GM23338 (cell line): ENCODE measurements at regions not wholly inside any gene's neighbourhood (a gene's known extent, or its start where the extent isn't known, plus 50 kb on each side); places are given as distances from the start of the nearest gene placed in this dataset.

Source experiments
- ATAC-seq: fragments of 200-7000 bp; cut with Tn5 transposase; 3 replicates; pipeline ENCODE4 v1.9.1; 2020
- DNase-seq: peaks from one replicate; pipeline ENCODE4 v3.0.0-alpha.2; 2015; ENCODE audit warnings: low spot score
- H2AFZ ChIP-seq: fragments of 200-600 bp; sonication (generic); 2 replicates; pipeline ENCODE4 v1.8.0; 2016; ENCODE audit warnings: antibody characterized with exemption, mild to moderate bottlenecking, moderate library complexity
- H3F3A ChIP-seq: fragments of 200-600 bp; sonication (generic); replicated peaks from 2 replicates; pipeline ENCODE4 v1.8.0; 2017; ENCODE audit warnings: antibody characterized with exemption, mixed run types, low read depth
- H3K27ac ChIP-seq: fragments of 200-600 bp; sonication (generic); 2 replicates; pipeline ENCODE4 v1.6.1; 2016; ENCODE audit warnings: low read depth
- H3K27me3 ChIP-seq: fragments of 200-600 bp; sonication (generic); 2 replicates; pipeline ENCODE4 v1.8.0; 2016; ENCODE audit warnings: mild to moderate bottlenecking, mixed run types, moderate library complexity; ENCODE audit not compliant: insufficient read depth
- H3K36me3 ChIP-seq: fragments of 200-600 bp; sonication (generic); 2 replicates; pipeline ENCODE4 v1.8.0; 2016; ENCODE audit warnings: mild to moderate bottlenecking; ENCODE audit not compliant: insufficient read depth
- H3K4me1 ChIP-seq: fragments of 200-600 bp; sonication (generic); 2 replicates; pipeline ENCODE4 v1.8.0; 2016; ENCODE audit warnings: mild to moderate bottlenecking, moderate library complexity; ENCODE audit not compliant: insufficient read depth
- H3K4me2 ChIP-seq: fragments of 200-600 bp; sonication (generic); 2 replicates; pipeline ENCODE4 v1.7.1; 2017; ENCODE audit warnings: mixed run types
- H3K4me3 ChIP-seq: fragments of 200-600 bp; sonication (generic); 2 replicates; pipeline ENCODE4 v1.6.1; 2016; ENCODE audit warnings: mixed run types
- H3K79me2 ChIP-seq: fragments of 200-600 bp; sonication (generic); replicated peaks from 2 replicates; pipeline ENCODE4 v1.8.0; 2017; ENCODE audit warnings: mild to moderate bottlenecking; ENCODE audit not compliant: insufficient read depth
- H3K9me2 ChIP-seq: fragments of 200-600 bp; sonication (generic); 2 replicates; pipeline ENCODE4 v1.8.0; 2017; ENCODE audit not compliant: insufficient read depth
- H4K20me1 ChIP-seq: fragments of 200-600 bp; sonication (generic); replicated peaks from 2 replicates; pipeline ENCODE4 v1.8.0; 2017; ENCODE audit warnings: mild to moderate bottlenecking; ENCODE audit not compliant: insufficient read depth
- H3K27ac Mint-ChIP-seq: 2 replicates; pipeline ENCODE4 v1.8.0; 2020; ENCODE audit warnings: inconsistent platforms, mild to moderate bottlenecking, moderate library complexity, mixed read lengths
- H3K27me3 Mint-ChIP-seq: 3 replicates; pipeline ENCODE4 v1.8.0; 2022; ENCODE audit warnings: low read depth, mild to moderate bottlenecking, moderate library complexity, mixed read lengths, inconsistent platforms; ENCODE audit not compliant: insufficient read depth, poor library complexity
- H3K36me3 Mint-ChIP-seq: 3 replicates; pipeline ENCODE4 v1.8.0; 2021; ENCODE audit warnings: low read depth, mild to moderate bottlenecking, inconsistent platforms, moderate library complexity, mixed read lengths
- H3K4me1 Mint-ChIP-seq: 3 replicates; pipeline ENCODE4 v1.8.0; 2020; ENCODE audit warnings: mild to moderate bottlenecking, inconsistent platforms, mixed read lengths
- H3K4me3 Mint-ChIP-seq: 3 replicates; pipeline ENCODE4 v1.8.0; 2021; ENCODE audit warnings: moderate library complexity, mild to moderate bottlenecking, inconsistent platforms, mixed read lengths
- H3K9me3 Mint-ChIP-seq: 3 replicates; pipeline ENCODE4 v1.8.0; 2020; ENCODE audit warnings: moderate library complexity, mild to moderate bottlenecking, inconsistent platforms, mixed read lengths
- CREB1 ChIP-seq: fragments of 250-450 bp; sonication (Bioruptor Pico); IDR thresholded peaks from 2 replicates; pipeline ENCODE4 v1.5.0; 2020; ENCODE audit warnings: low read depth, mild to moderate bottlenecking, moderate library complexity
- EZH2 ChIP-seq: fragments of 200-600 bp; sonication (generic); IDR thresholded peaks from one replicate; pipeline ENCODE4 v1.8.0; 2017; ENCODE audit warnings: antibody characterized with exemption, mild to moderate bottlenecking, low read depth; ENCODE audit not compliant: unreplicated experiment
- EZH2phosphoT487 ChIP-seq: fragments of 200-600 bp; sonication (generic); IDR thresholded peaks from one replicate; pipeline ENCODE4 v1.8.1; 2018; ENCODE audit warnings: antibody characterized with exemption; ENCODE audit not compliant: unreplicated experiment
- JUNB ChIP-seq: IDR thresholded peaks from one replicate; pipeline ENCODE4 v1.6.1; 2016; ENCODE audit warnings: antibody characterized with exemption; ENCODE audit not compliant: unreplicated experiment
- NANOG ChIP-seq: IDR thresholded peaks from 2 replicates; pipeline ENCODE4 v1.6.1; 2016; ENCODE audit warnings: antibody characterized with exemption, borderline replicate concordance
- POLR2AphosphoS5 ChIP-seq: IDR thresholded peaks from 2 replicates; pipeline ENCODE4 v1.6.1; 2016; ENCODE audit warnings: antibody characterized with exemption, low read depth
- ZNF114 ChIP-seq: fragments of 250-450 bp; sonication (Bioruptor Pico); IDR thresholded peaks from 2 replicates; pipeline ENCODE4 v1.5.0; 2020; ENCODE audit warnings: mild to moderate bottlenecking, moderate library complexity
- ZNF331 ChIP-seq: fragments of 250-450 bp; sonication (Bioruptor Pico); IDR thresholded peaks from 2 replicates; pipeline ENCODE4 v1.5.0; 2020; ENCODE audit warnings: low read depth, mild to moderate bottlenecking, moderate library complexity
- TF ChIP-seq, protein P1 (sequence below): IDR thresholded peaks from 2 replicates; pipeline ENCODE4 v1.6.1; 2016; ENCODE audit warnings: antibody characterized with exemption
- TF ChIP-seq, protein P2 (sequence below): IDR thresholded peaks from one replicate; pipeline ENCODE4 v1.6.1; 2018; ENCODE audit warnings: antibody characterized with exemption; ENCODE audit not compliant: unreplicated experiment
- TF ChIP-seq, protein P3 (sequence below), 2 experiments: fragments of 200-600 bp in 1 of 2; sonication (generic) in 1 of 2; conservative IDR thresholded peaks; 2 replicates each; pipeline versions ENCODE4 v1.5.1 to v1.6.1; 2016 to 2017; ENCODE audit warnings: antibody characterized with exemption in 2 of 2, low read depth in 2 of 2, mild to moderate bottlenecking in 2 of 2, moderate library complexity in 1 of 2

DNA sequence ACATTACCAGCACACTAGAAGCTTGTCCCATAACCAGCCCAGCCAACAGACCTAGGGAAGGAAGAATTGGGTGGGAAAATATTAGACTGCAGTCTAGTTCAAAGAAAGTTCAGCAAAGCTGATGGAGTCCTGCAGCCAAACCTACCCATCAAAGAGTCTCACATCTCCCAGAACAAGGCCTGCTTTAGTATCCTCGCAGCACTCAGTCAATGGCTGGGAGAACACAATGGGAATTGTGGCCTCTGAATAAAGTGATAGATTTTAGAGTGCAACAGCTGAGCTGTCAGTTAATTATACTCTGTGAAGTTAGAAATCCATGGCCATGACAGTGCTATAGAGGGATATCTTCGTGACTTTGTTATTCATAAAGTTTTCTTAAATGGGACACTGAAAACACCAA is 207.2 kb upstream of the NAALADL2 start (continued):
- TF ChIP-seq NANOG (no peak), ZNF114 (no peak), JUNB (no peak), POLR2AphosphoS5 (no peak)
- TF ChIP-seq, protein P1, sequence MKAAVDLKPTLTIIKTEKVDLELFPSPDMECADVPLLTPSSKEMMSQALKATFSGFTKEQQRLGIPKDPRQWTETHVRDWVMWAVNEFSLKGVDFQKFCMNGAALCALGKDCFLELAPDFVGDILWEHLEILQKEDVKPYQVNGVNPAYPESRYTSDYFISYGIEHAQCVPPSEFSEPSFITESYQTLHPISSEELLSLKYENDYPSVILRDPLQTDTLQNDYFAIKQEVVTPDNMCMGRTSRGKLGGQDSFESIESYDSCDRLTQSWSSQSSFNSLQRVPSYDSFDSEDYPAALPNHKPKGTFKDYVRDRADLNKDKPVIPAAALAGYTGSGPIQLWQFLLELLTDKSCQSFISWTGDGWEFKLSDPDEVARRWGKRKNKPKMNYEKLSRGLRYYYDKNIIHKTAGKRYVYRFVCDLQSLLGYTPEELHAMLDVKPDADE: no peak
- TF ChIP-seq, protein P2, sequence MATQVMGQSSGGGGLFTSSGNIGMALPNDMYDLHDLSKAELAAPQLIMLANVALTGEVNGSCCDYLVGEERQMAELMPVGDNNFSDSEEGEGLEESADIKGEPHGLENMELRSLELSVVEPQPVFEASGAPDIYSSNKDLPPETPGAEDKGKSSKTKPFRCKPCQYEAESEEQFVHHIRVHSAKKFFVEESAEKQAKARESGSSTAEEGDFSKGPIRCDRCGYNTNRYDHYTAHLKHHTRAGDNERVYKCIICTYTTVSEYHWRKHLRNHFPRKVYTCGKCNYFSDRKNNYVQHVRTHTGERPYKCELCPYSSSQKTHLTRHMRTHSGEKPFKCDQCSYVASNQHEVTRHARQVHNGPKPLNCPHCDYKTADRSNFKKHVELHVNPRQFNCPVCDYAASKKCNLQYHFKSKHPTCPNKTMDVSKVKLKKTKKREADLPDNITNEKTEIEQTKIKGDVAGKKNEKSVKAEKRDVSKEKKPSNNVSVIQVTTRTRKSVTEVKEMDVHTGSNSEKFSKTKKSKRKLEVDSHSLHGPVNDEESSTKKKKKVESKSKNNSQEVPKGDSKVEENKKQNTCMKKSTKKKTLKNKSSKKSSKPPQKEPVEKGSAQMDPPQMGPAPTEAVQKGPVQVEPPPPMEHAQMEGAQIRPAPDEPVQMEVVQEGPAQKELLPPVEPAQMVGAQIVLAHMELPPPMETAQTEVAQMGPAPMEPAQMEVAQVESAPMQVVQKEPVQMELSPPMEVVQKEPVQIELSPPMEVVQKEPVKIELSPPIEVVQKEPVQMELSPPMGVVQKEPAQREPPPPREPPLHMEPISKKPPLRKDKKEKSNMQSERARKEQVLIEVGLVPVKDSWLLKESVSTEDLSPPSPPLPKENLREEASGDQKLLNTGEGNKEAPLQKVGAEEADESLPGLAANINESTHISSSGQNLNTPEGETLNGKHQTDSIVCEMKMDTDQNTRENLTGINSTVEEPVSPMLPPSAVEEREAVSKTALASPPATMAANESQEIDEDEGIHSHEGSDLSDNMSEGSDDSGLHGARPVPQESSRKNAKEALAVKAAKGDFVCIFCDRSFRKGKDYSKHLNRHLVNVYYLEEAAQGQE: no peak

DNA sequence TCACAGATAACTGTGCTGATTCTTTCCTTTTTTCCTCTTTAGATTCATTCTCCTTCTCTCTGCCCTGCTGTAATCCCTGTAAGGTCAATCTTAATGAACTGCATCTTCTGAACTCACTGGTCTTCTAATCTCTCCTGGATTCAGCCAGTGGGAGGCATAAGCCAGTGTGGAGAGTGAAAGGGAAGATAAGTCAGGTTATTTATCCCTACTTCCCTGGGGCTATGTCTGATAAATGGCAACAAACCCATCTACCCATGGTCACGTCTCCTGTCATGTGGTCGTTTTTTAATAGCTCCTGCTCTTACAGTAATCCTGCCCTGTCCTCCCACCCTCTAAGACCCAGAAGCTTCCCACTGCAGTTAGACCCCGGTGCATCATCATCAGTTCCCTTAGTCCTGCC is 199.6 kb upstream of the NAALADL2 start:
- Mint-ChIP-seq H3K27ac (no peak overlapping the region), H3K9me3 (no peaks in the 10 kb centered on the region)
- TF ChIP-seq ZNF331 (CRISPR knock-in tag): no peak
- TF ChIP-seq, protein P2: no peak
- TF ChIP-seq, protein P3, sequence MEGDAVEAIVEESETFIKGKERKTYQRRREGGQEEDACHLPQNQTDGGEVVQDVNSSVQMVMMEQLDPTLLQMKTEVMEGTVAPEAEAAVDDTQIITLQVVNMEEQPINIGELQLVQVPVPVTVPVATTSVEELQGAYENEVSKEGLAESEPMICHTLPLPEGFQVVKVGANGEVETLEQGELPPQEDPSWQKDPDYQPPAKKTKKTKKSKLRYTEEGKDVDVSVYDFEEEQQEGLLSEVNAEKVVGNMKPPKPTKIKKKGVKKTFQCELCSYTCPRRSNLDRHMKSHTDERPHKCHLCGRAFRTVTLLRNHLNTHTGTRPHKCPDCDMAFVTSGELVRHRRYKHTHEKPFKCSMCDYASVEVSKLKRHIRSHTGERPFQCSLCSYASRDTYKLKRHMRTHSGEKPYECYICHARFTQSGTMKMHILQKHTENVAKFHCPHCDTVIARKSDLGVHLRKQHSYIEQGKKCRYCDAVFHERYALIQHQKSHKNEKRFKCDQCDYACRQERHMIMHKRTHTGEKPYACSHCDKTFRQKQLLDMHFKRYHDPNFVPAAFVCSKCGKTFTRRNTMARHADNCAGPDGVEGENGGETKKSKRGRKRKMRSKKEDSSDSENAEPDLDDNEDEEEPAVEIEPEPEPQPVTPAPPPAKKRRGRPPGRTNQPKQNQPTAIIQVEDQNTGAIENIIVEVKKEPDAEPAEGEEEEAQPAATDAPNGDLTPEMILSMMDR (conservative IDR thresholded peaks at IDR 0.05; ENCODE audit: low read depth in 2 of 2): no peak
- TF ChIP-seq JUNB: no peak
- no peak for TF ChIP-seq EZH2phosphoT487
- no peak for TF ChIP-seq EZH2
- no peak for TF ChIP-seq NANOG
- TF ChIP-seq CREB1 (CRISPR knock-in tag): no peak
- TF ChIP-seq, protein P1: no peak
- TF ChIP-seq POLR2AphosphoS5: no peak
- no peak for TF ChIP-seq ZNF114

More for the DNA sequence above, 199.6 kb upstream of the NAALADL2 start:
- H3K79me2 ChIP-seq: no peaks in the 10 kb centered on the region
- no peak overlapping the region for H3K4me3 Mint-ChIP-seq
- DNase-seq: no peak
- H3K27me3 ChIP-seq: no peaks in the 10 kb centered on the region
- no peaks in the 10 kb centered on the region for H3K4me1 ChIP-seq
- H2AFZ ChIP-seq: no peak overlapping the region
- H3K4me3 ChIP-seq: no peak overlapping the region
- H4K20me1 ChIP-seq: no peaks in the 10 kb centered on the region
- H3K4me1 Mint-ChIP-seq: peaks cover 2% of the 10 kb centered on the region; the same call in 2 of the 3 replicates
- H3K27me3 Mint-ChIP-seq: no peaks in the 10 kb centered on the region
- H3K27ac ChIP-seq: no peak overlapping the region
- ATAC-seq: no peak
- H3F3A ChIP-seq: no peaks in the 10 kb centered on the region
- no peaks in the 10 kb centered on the region for H3K9me2 ChIP-seq
- no peaks in the 10 kb centered on the region for H3K36me3 ChIP-seq
- H3K4me2 ChIP-seq: no peak overlapping the region
- H3K36me3 Mint-ChIP-seq: no peaks in the 10 kb centered on the region
